Liver (tissue), 8 donors: ENCODE measurements at regions not wholly inside any gene's neighbourhood (a gene's known extent, or its start where the extent isn't known, plus 50 kb on each side); places are given as distances from the start of the nearest gene placed in this dataset.

ENCODE experiments used
- DNase-seq: peaks from one replicate; pipeline ENCODE4 v3.0.0-alpha.2; 2017; ENCODE audit warnings: low spot score
- H3K27ac ChIP-seq, 2 donors: one replicate each; pipeline ENCODE4 v1.7.0; 2013; ENCODE audit warnings: inconsistent platforms in 2 of 2, low read length in 2 of 2, control low read depth in 1 of 2, low read depth in 1 of 2, mild to moderate bottlenecking in 1 of 2
- H3K27me3 ChIP-seq, 4 donors: one replicate each; pipeline versions ENCODE4 v1.6.1 to v1.7.0; 2013; ENCODE audit warnings: low read length in 3 of 4, inconsistent platforms in 1 of 4, mild to moderate bottlenecking in 1 of 4, moderate library complexity in 1 of 4; ENCODE audit not compliant: control insufficient read depth in 4 of 4, insufficient read depth in 4 of 4
- H3K36me3 ChIP-seq, 4 donors: one replicate each; pipeline versions ENCODE4 v1.6.1 to v1.7.0; 2013; ENCODE audit warnings: low read length in 3 of 4, mild to moderate bottlenecking in 3 of 4, low read depth in 1 of 4, moderate library complexity in 1 of 4; ENCODE audit not compliant: control insufficient read depth in 4 of 4, insufficient read depth in 3 of 4
- H3K4me1 ChIP-seq, 4 donors: one replicate each; pipeline versions ENCODE4 v1.6.1 to v1.7.0; 2013; ENCODE audit warnings: low read length in 3 of 4, mild to moderate bottlenecking in 3 of 4, moderate library complexity in 1 of 4; ENCODE audit not compliant: control insufficient read depth in 4 of 4, insufficient read depth in 4 of 4
- H3K4me3 ChIP-seq, 3 donors: one replicate each; pipeline versions ENCODE4 v1.6.1 to v1.7.0; 2013; ENCODE audit warnings: low read length in 3 of 3, control low read depth in 1 of 3, low read depth in 1 of 3, mild to moderate bottlenecking in 1 of 3
- H3K9ac ChIP-seq, 2 donors: one replicate each; pipeline ENCODE4 v1.7.0; 2013; ENCODE audit warnings: low read length in 2 of 2, mild to moderate bottlenecking in 2 of 2, moderate library complexity in 2 of 2, control low read depth in 1 of 2, low read depth in 1 of 2
- H3K9me3 ChIP-seq, 4 donors: one replicate each; pipeline versions ENCODE4 v1.6.1 to v1.7.0; 2013; ENCODE audit warnings: low read length in 3 of 4; ENCODE audit not compliant: control insufficient read depth in 4 of 4
- CTCF ChIP-seq: fragments of 150-350 bp; IDR thresholded peaks from 2 replicates; pipeline ENCODE4 v1.5.1; 2017; ENCODE audit warnings: improper control_type of control experiment, low read depth, low read length; ENCODE audit not compliant: missing input control
- EGR1 ChIP-seq, 2 donors: IDR thresholded peaks; 2 replicates each; pipeline ENCODE4 v1.6.1; 2016 to 2018; ENCODE audit warnings: antibody characterized with exemption in 2 of 2, low read depth in 2 of 2
- FOXA1 ChIP-seq: IDR thresholded peaks from 2 replicates; pipeline ENCODE4 v1.6.1; 2016; ENCODE audit warnings: antibody characterized with exemption
- FOXA2 ChIP-seq: IDR thresholded peaks from 2 replicates; pipeline ENCODE4 v1.6.1; 2016; ENCODE audit warnings: antibody characterized with exemption
- GABPA ChIP-seq, 2 donors: IDR thresholded peaks in 1 of 2; conservative IDR thresholded peaks in 1 of 2; 2 replicates each; pipeline ENCODE4 v1.6.1; 2016; ENCODE audit warnings: antibody characterized with exemption in 2 of 2, mild to moderate bottlenecking in 1 of 2, moderate library complexity in 1 of 2
- HNF4A ChIP-seq, 2 donors: conservative IDR thresholded peaks; 2 replicates each; pipeline ENCODE4 v1.6.1; 2016; ENCODE audit warnings: antibody characterized with exemption in 2 of 2, mild to moderate bottlenecking in 2 of 2
- HNF4G ChIP-seq: IDR thresholded peaks from 2 replicates; pipeline ENCODE4 v1.6.1; 2016; ENCODE audit warnings: antibody characterized with exemption
- JUND ChIP-seq, 2 donors: IDR thresholded peaks; 2 replicates each; pipeline ENCODE4 v1.6.1; 2016; ENCODE audit warnings: antibody characterized with exemption in 2 of 2
- MAX ChIP-seq: IDR thresholded peaks from 2 replicates; pipeline ENCODE4 v1.6.1; 2016; ENCODE audit warnings: antibody characterized with exemption
- NR2F2 ChIP-seq: IDR thresholded peaks from 2 replicates; pipeline ENCODE4 v1.6.1; 2016; ENCODE audit warnings: antibody characterized with exemption
- RAD21 ChIP-seq, 2 donors: IDR thresholded peaks; 2 replicates each; pipeline ENCODE4 v1.6.1; 2016; ENCODE audit warnings: antibody characterized with exemption in 2 of 2, mild to moderate bottlenecking in 2 of 2
- REST ChIP-seq: IDR thresholded peaks from 2 replicates; pipeline ENCODE4 v1.6.1; 2016; ENCODE audit warnings: antibody characterized with exemption, mild to moderate bottlenecking
- RXRA ChIP-seq, 2 donors: IDR thresholded peaks; 2 replicates each; pipeline ENCODE4 v1.6.1; 2017 to 2018; ENCODE audit warnings: antibody characterized with exemption in 2 of 2, mild to moderate bottlenecking in 1 of 2
- SP1 ChIP-seq: IDR thresholded peaks from 2 replicates; pipeline ENCODE4 v1.6.1; 2018; ENCODE audit warnings: antibody characterized with exemption, mild to moderate bottlenecking
- TAF1 ChIP-seq: conservative IDR thresholded peaks from 2 replicates; pipeline ENCODE4 v1.6.1; 2016; ENCODE audit warnings: antibody characterized with exemption, mild to moderate bottlenecking
- YY1 ChIP-seq: IDR thresholded peaks from 2 replicates; pipeline ENCODE4 v1.6.1; 2016; ENCODE audit warnings: antibody characterized with exemption, mild to moderate bottlenecking
- ZBTB33 ChIP-seq: IDR thresholded peaks from 2 replicates; pipeline ENCODE4 v1.6.1; 2016; ENCODE audit warnings: antibody characterized with exemption
- WGBS: extraction: QIAGEN DNeasy Blood & Tissue Kit; methylation state at CpG from one replicate; pipeline ENCODE4 v1.1.7; 2013; 5-methylcytosine and 5-hydroxymethylcytosine counted together
- donor health status: healthy.
- donor health status: healthy.
- donor health status: healthy.
- donor health status: healthy.
- donor health status: healthy.

GRCh38 chr9:99592834-99593574 lies 228.7 kb upstream of the NR4A3 start:
- no peaks in the 10 kb centered on the region for H3K9me3 ChIP-seq
- H3K4me1 ChIP-seq: no peaks in the 10 kb centered on the region
- no peaks in the 10 kb centered on the region for H3K36me3 ChIP-seq
- H3K27ac ChIP-seq: no peak overlapping the region
- WGBS: 78% methylated on average over 4 of the region's 4 CpGs
- no peaks in the 10 kb centered on the region for H3K27me3 ChIP-seq
- DNase-seq: no peak
- no peak overlapping the region for H3K9ac ChIP-seq
- no peak overlapping the region for H3K4me3 ChIP-seq
- TF ChIP-seq HNF4G (no peak), RXRA (IDR thresholded peaks at IDR 0.05) (no peak), FOXA2 (no peak), MAX (no peak), YY1 (no peak), FOXA1 (no peak), CTCF (no peak), HNF4A (conservative IDR thresholded peaks at IDR 0.05) (no peak), TAF1 (no peak), NR2F2 (no peak)

GRCh38 chr9:99593610-99594009 lies 228.1 kb upstream of the NR4A3 start:
- Histone ChIP-seq H3K4me3 (no peak overlapping the region), H3K27ac (no peak overlapping the region)
- WGBS: 79% methylated on average over 2 of the region's 2 CpGs

More at GRCh38 chr9:99593610-99594009, 228.1 kb upstream of the NR4A3 start:
- Histone ChIP-seq H3K4me1 (no peaks in the 10 kb centered on the region), H3K9ac (no peak overlapping the region), H3K9me3 (no peaks in the 10 kb centered on the region), H3K36me3 (no peaks in the 10 kb centered on the region), H3K27me3 (no peaks in the 10 kb centered on the region)
- TF ChIP-seq MAX (no peak), HNF4A (conservative IDR thresholded peaks at IDR 0.05) (no peak), SP1 (no peak), ZBTB33 (no peak), REST (no peak), EGR1 (IDR thresholded peaks at IDR 0.05; ENCODE audit: low read depth in 2 of 2) (no peak), GABPA (IDR thresholded peaks at IDR 0.05 in 1 of 2, conservative IDR thresholded peaks at IDR 0.05 in 1 of 2) (no peak), CTCF (no peak), JUND (IDR thresholded peaks at IDR 0.05) (no peak), YY1 (no peak), RXRA (IDR thresholded peaks at IDR 0.05) (no peak), RAD21 (IDR thresholded peaks at IDR 0.05) (no peak), TAF1 (no peak), FOXA1 (no peak), FOXA2 (no peak), NR2F2 (no peak)
- no peak for DNase-seq
